ENCODE measurements at regions not wholly inside any gene's neighbourhood (a gene's known extent, or its start where the extent isn't known, plus 50 kb on each side); places are given as distances from the start of the nearest gene placed in this dataset.

GRCh38 chr5:176711883-176712282 lies 64.6 kb downstream of the TSPAN17 start:
- ATAC-seq = no peak
- TF ChIP-seq PATZ1 (CRISPR knock-in tag; IDR thresholded peaks at IDR 0.05; ENCODE audit: borderline replicate concordance) (no peak), ZNF70 (CRISPR knock-in tag; IDR thresholded peaks at IDR 0.05) (no peak), RARB (CRISPR knock-in tag; IDR thresholded peaks at IDR 0.05) (no peak), GLIS3 (CRISPR knock-in tag; IDR thresholded peaks at IDR 0.05) (no peak), CREB5 (CRISPR knock-in tag; IDR thresholded peaks at IDR 0.05; ENCODE audit: low read depth) (no peak), ISL1 (CRISPR knock-in tag; IDR thresholded peaks at IDR 0.05) (no peak), SNAI2 (CRISPR knock-in tag; IDR thresholded peaks at IDR 0.05) (no peak), ESRRG (CRISPR knock-in tag; IDR thresholded peaks at IDR 0.05) (no peak), TCF4 (CRISPR knock-in tag; IDR thresholded peaks at IDR 0.05; ENCODE audit: borderline replicate concordance) (no peak)

GRCh38 chr5:176712546-176713304 lies 65.4 kb downstream of the TSPAN17 start:
- TF ChIP-seq CSDC2 (CRISPR knock-in tag; IDR thresholded peaks at IDR 0.05) (no peak), ISL1 (CRISPR knock-in tag; IDR thresholded peaks at IDR 0.05) (no peak), TSHZ2 (CRISPR knock-in tag; IDR thresholded peaks at IDR 0.05) (no peak), POU6F1 (CRISPR knock-in tag; IDR thresholded peaks at IDR 0.05; ENCODE audit: borderline replicate concordance, low read depth) (no peak), GLIS3 (CRISPR knock-in tag; IDR thresholded peaks at IDR 0.05) (no peak), TOX (CRISPR knock-in tag; IDR thresholded peaks at IDR 0.05; ENCODE audit: borderline replicate concordance) (no peak), SNAI2 (CRISPR knock-in tag; IDR thresholded peaks at IDR 0.05) (no peak), RARB (CRISPR knock-in tag; IDR thresholded peaks at IDR 0.05) (no peak), CREB5 (CRISPR knock-in tag; IDR thresholded peaks at IDR 0.05; ENCODE audit: low read depth) (no peak), CSRNP3 (CRISPR knock-in tag; IDR thresholded peaks at IDR 0.05) (no peak), ESRRG (CRISPR knock-in tag; IDR thresholded peaks at IDR 0.05) (no peak), ZNF565 (CRISPR knock-in tag; conservative IDR thresholded peaks at IDR 0.05; ENCODE audit: low read depth) (no peak), OSR1 (CRISPR knock-in tag; IDR thresholded peaks at IDR 0.05) (no peak), ZNF70 (CRISPR knock-in tag; IDR thresholded peaks at IDR 0.05) (no peak), ZFP30 (CRISPR knock-in tag; IDR thresholded peaks at IDR 0.05) (no peak)
- no peak for ATAC-seq

- no peak for ATAC-seq
Observed at GRCh38 chr5:176713409-176713808, 66.1 kb downstream of the TSPAN17 start.

More at GRCh38 chr5:176713409-176713808, 66.1 kb downstream of the TSPAN17 start:
- TF ChIP-seq OSR1 (CRISPR knock-in tag; IDR thresholded peaks at IDR 0.05) (no peak), CSRNP3 (CRISPR knock-in tag; IDR thresholded peaks at IDR 0.05) (no peak), CSDC2 (CRISPR knock-in tag; IDR thresholded peaks at IDR 0.05) (no peak), ZNF70 (CRISPR knock-in tag; IDR thresholded peaks at IDR 0.05) (no peak), POU6F1 (CRISPR knock-in tag; IDR thresholded peaks at IDR 0.05; ENCODE audit: borderline replicate concordance, low read depth) (no peak)
